GM18511 (cell line): ENCODE measurements at regions not wholly inside any gene's neighbourhood (a gene's known extent, or its start where the extent isn't known, plus 50 kb on each side); places are given as distances from the start of the nearest gene placed in this dataset.
"Not testable (repeated sequence)": the region's sequence is repeated elsewhere in the genome, so short reads cannot be mapped to it uniquely, and the experiment has no call there.

Source experiments
- ATAC-seq: cut with Tn5 transposase; IDR thresholded peaks from one replicate; pipeline ENCODE4 v1.9.1; 2021; ENCODE audit warnings: mild to moderate bottlenecking, moderate library complexity; ENCODE audit not compliant: unreplicated experiment

DNA sequence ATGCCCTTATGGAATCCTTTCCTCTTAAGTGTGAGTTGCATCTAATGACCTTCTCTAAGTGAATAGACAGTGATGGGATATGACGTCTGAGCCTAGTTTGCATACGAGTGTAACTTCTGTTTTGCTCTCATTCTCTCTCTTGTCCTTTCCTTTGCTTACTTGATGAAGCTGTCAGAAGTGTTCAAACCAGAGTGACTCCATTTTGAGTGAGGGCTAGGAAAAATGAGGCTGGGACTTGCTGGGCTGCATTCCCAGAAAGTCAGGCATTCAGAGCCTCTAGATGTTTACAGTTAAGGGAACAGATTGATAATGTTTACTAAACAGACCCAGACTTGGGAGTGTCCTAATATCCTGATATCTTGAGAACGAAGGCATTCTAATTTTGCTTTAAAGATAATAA, 311.2 kb upstream of the SOX4 start:
- not testable (repeated sequence) for ATAC-seq

DNA sequence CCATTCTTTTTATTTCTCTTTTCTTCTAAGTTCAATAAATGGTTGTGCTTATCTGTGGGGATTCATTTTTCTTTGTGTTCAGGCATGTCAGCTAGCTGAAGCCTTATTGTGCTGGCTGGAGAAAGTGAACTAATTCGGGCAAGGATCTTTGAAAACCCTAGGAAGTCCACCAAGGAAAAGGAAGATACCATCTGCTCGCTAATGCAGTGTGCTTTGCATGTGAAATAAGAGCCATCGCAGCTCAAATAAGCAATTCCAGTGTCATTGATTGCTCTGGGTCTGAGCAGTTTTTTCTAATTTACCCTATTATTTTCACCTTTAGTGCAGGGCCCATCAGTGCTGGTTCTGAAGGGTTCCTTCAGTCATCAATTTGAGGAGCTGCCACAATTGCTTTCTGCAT, 309.4 kb upstream of the SOX4 start:
- no peak for ATAC-seq

DNA sequence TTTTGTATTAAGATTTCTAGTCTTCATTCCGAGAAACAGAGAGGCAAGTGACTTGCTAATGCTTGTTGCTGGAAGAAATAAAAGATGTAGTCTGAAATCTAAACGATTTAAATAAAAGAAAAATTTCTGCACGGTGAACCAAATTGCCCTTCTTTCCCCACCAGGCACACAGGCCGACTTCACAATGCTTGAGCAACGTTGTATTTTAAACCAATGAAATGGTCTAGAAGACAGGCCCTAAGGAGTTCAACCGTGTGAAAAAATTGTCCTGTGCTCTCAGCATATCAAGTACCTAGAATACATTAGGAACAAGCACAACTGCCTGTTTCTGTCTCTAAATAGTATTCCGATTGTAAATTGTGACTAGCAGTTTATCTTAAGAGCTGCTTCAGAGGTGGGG, 308.8 kb upstream of the SOX4 start:
- no peak for ATAC-seq

DNA sequence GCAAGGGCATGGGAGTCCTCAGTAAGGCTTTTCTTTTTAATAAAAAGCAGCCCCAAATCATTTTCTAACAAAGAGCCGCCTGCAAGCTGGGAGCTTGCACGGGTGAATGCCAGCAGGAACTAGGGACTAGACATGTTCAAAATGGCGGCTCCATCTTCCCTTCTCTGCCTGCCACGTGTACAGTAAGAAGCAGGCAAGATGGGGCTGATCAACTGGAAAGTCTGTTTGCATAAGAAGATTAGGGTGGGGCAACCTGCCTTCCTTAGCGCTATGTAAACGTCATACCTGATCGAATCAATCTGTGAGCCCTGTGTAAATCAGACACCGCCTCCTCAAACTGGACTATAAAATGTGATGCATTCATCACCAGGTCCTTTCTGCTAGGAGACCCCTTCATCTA, 299.4 kb upstream of the SOX4 start:
- ATAC-seq, result no peak

DNA sequence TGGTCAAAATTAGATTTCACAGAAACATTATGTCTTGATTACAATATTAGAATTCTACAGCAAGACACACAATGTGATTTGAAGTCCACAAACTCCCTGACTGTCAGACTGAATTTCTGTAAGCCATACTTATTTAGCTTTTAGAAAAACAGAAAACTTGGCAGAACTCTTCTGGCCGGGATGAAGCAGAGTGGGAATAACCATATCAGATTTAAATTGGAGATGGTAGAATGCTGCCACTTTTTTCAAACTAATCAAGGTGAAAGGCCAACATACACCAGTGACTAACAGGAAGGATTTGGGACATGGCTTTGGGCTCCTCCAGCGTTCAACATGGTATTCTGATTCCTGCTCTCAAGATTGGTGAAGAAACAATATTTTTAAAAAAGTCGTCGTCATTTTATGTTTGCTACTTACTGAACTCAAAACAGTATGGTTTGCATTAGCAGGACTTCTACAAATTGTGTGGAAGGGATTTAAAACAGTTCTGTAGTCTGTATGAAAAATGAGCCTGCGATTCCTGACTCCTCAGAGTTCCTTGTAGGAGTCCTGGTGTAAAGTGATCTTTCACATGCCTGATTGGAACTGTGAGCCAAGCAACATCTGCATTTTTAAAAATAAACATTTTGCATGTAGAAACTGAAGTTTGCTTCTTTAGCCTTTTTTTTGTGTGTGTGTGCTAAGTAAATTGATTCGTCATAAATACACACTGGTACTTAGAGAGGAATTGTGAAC, 297.9 kb upstream of the SOX4 start:
- no peak for ATAC-seq

DNA sequence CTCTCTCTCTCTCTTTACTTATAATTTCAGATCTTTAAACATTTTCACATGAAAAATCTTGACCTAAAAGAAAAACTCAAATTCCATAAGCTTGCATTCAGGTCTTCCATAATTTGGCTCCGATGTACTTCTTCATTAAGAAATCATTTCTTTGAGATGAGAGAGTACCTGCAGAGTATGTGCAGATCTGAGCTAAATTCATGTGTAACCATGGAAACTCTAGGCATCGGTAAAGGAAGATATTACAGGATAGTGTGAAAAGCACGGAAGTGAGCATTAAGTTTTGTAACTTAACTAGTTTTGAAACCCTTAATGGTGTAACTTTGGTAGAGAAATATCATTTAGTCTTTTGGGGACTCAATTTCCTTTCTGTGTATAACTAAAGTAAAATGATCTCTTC, 295.9 kb upstream of the SOX4 start:
- no peak for ATAC-seq

DNA sequence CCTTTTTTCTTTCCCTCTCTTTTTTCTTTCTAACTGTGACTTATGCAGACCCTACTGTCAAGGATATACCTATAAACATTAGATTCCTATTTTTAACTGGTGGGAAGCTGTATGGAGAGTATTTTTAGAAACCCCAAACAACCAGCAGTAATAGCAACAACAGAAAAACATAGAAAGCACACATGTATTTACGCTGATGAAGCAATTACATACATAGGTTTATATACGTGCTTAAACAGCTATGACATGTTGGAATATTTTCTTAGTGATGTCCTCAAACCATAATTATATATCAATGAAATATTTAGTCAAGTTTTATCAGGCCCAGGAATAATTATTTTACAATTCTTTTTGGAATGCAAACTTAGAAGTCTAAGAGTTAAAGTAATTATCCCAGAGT, 294.3 kb upstream of the SOX4 start:
- no peak for ATAC-seq

DNA sequence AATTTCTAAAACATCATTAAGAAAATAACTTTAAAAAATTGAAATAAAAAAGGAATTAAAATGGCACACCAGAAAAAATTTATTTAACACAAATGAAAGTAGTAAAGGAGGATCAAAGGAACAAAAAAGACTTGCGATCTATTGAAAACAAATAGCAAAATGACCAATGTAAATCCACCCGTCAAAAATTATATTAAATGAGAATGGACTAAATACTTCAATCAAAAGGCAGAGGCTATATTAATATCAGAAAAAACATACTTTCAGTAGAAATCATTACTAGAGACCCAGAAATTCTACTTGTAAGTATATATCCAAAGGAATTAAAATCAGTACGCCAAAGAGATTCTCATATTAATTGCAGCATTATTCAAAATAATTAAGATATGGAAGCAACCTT, 293.1 kb upstream of the SOX4 start:
- ATAC-seq, result no peak

DNA sequence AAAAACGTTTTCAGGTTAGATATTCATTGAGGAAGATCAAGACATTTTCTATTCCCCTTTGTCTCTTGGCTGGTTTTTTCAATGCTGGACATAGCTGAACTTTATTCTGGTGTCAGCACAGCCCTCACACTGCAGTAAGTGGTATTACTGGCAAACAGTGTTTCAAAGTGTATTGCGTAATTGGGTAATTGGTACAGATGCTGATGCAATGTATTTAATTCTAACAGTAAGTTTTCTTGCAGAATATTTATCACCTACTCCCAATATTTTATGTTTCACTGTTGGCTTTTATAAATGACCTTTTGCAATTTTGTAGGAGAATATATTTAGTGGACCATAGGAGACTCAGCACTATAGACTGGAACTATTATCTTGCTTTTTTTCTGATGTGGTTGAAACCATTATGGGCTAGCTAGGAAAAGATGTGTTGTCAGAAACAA, 287.6 kb upstream of the SOX4 start:
- ATAC-seq, result no peak

DNA sequence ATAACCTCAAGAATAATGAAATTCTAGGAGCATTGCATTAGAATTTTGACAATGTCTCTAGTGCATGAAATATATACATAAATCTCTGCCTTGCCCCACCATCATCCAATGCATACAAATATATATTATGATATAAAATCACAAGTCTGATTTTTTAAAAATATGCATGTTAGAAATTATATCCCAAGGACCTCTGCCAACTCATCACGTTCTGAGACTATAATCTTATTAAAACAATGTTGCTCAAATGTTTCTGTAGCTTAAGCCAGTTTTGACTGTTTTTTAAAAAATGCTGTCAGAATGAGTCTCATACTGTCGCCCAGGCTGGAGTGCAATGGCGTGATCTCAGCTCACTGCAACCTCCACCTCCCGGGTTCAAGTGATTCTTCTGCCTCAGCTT, 287.0 kb upstream of the SOX4 start:
- ATAC-seq, result no peak

DNA sequence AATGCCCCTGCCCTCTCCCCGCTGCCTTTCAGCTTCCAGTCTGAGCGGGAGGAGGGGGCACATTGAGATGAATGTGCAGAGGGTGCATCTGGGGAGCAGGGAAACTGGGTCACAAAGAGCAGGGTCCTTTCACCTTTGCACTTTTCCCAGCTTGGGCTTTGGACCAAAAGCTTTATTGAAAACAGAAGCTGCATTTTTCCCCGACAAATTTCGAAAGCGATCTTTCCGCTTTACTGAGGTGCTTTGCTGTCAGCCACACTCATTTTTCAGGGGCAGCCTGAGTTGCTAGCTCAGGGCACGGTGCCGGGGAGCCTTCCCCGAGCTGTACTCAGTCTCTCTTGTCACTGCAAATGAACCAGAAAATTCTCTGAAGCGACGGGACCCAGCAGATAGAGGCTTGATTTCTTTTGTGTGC, 283.7 kb upstream of the SOX4 start:
- no peak for ATAC-seq

DNA sequence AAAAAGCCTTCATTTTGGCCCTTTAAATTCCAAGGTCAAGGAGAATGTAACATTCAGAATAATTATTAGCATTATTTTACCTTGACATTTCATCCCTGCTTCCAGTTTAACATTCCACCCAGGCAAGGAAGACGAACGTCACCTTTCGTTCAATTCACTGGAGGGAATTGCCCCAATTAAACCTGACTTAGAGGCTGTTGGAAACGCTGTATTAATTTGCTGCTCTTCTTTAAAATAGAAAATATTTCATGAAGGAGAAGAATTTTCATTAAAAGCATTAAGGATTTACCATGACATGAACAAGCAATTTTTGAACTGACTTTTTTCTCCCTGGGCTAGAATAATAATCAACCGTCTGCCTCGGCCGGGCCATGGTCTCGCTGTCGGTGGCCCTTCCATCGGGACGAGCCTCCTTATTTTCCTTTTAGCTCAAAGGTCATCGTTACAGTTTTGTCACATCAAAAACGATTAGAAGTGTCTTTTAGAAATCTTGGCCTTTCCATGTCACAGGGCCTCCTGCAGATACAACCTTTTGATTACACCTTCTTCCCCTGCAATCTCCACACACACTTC, 282.9 kb upstream of the SOX4 start:
- ATAC-seq, result no peak

DNA sequence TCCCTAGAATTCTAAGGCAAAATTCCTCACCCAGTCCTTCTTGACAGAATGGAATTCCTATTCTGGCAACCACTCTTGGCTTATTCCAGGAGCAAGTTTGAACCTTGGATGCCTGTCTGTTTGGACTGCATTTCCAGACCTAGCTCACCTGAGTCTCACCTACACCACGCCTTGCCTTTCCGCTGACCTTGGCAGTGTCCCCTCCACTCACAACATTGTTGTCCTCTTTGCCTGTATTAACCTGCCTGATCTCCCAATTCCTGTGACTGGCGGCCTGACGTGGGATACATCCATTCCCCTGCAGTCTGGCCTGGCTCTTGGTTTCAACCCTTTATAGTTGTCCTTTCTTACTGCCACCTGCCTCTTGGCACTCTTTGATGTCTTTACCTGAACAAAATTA, 281.4 kb upstream of the SOX4 start:
- ATAC-seq, result no peak

DNA sequence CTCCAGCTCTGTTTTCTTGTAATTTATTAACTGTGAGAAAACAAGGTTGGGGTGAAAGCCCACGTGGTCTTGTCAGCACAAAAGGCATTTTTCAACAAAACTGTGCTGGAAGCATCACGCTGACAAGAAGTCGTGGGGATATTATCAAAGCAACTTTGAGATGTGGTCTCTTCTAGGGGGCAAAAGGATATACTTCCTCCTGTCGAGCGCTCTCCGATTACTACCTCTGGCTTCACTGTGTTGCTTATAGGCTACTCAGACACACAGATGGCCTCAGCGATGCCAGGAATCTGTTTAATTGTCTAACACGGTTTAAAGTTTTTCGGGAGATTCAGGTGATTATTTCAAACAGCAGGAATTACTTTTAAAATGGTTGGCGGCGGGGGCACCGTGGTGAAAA, 275.9 kb upstream of the SOX4 start:
- ATAC-seq, result no peak

DNA sequence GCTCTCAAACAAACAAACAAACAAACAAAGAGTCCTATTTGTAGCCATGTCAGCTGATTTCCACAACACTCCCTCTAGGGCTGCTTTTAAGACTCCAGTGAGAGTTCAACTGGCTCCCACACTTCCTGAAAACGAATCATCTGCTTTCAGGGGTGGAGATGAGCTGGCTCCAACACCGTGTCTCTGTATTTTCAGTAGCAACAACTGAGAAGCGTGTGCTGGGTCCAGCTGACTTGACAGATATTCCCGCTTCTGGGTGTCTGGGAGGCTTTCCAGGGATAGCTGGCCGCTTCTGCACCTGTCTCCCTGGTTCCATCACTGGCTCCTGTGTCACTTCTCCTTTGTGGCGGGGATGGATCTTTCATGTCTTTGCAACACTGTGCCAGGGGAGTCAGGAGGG, 272.5 kb upstream of the SOX4 start:
- ATAC-seq, result no peak

DNA sequence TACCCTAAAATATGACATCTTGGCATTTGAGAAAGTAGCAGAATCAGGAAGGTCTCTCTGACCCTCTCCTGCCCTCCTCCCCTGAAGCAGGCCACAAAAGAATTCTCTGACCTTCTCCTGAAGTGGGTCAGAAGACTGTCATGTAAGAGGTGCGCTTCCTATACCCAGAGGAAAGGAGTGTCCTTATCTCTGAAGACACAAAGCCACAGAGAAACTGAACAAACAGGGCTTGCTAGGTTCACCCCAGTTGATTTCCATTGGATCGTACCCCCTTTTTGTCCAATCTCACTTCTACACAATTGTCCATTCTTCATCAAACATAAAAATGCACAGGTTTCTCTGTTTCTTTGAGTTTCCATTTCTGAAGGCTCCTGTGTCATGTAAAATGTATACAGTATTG, 272.0 kb upstream of the SOX4 start:
- ATAC-seq, result no peak

DNA sequence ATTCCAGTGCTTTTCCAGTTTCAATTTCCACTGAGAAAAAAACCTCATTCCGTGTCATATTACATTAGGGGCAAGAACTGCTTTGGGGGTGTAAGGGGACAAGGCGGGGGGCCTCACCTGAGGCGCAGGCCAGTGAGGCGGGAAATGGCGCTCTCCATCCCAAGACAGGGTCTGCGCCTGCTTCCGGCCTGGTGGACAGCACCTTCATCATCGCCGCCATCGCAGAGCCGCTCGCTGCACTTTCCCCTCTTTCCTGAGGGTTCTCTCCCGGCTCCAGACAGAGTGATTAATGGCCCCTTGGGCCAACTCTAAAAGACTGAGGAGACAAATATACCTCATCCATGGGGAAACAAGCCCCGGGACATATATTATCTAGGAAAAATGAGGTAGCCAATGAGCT, 270.0 kb upstream of the SOX4 start:
- no peak for ATAC-seq

DNA sequence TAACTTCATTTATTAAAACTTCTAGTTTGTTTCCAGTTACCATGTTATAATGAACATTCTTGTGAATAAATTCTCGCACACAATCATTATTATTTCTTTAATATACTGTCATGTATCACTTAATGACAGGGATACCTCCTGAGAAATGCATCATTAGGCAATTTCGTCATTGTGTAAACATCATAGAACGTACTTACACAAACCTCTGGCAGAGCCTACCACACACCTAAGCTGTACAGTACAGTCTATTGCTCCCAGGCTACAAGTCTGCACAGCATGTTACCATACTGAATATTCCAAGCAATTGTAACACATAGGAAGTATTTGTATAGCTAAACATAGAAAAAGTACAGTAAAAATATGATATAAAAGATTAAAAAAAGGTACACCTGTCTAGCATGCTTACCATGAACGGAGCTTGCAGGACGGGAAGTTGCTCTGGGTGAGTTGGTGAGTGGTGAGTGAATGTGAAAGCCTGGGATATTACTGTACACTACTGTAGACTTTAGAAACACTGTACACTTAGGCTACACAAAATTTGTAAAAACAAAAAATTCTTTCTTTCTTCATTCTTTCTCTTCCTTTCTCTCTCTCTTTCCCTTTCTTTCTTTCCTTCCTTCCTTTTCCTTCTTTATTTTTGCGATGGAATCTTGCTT, 268.2 kb upstream of the SOX4 start:
- ATAC-seq, result no peak

DNA sequence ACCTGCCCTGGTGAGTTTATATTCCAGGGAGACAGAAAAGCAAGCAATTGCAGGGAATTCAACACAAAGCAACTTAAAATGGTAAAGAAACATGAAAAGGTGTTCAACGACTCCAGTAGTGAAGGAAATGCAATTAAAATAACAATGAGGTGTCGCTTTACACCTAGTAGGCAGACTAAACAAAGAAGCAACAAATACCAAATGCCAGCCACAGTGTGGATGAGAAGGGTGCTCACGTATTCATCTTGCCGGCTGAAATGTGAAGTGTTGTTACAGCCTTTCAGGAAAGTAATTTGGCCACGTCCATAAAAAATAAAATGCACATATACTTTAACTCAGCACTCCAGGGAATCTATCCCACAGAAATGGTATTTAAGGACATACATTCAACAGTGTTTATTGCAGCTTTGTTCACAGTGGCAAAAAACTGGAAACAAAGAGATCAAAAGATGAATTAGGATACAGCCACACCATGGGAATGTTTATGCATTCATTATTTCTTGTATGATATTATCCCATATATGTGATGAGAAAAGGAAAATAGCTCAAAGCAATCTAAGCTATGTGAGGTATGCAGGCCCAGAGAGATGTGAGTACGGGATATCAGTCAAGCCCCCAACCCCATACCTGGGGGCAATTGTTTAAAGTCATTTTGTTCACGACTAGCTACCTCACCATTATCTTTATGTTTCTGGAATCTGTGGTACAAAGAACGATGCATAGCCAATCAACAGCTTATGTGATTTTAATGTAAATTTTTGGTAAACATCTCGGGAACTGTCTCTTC, 266.0 kb upstream of the SOX4 start:
- no peak for ATAC-seq

DNA sequence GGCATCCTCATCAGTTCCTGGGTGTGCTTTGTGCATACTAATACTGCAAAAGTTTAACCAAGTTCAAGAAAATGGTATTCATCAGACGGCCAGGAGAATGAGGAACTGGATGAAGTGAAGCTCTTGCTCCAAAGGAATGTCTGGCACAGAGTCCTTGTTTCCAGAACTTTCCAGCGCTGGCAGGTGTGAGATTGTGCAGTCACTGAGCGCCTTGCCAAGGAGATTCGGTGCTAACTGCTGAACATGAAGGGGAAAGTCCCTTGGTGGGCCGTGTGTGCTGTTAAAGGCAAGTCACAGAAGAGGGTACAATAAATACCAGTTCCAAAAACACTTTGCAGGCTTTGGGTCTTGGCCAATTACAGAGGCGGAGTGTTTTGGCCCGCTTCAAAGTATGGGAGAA, 262.3 kb upstream of the SOX4 start:
- ATAC-seq, result no peak

DNA sequence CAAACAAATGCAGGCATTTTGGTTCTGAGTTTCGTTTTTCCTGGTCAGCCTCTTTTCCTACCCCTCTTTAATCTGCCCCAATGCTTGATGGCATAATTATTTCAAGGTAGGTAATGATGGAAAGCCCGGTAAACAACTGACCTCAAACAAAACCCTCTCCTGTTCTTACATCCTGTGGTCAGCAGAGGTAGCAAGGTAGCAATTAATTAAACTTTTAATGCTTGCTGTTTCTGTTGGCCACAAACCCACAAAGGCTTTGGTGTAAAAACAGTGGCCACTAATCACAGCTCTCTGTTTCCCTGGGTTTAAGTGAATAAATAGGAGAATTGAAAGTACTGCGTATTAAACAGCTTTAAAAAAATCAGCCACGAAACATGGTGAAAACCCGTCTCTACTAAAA, 261.5 kb upstream of the SOX4 start:
- no peak for ATAC-seq

DNA sequence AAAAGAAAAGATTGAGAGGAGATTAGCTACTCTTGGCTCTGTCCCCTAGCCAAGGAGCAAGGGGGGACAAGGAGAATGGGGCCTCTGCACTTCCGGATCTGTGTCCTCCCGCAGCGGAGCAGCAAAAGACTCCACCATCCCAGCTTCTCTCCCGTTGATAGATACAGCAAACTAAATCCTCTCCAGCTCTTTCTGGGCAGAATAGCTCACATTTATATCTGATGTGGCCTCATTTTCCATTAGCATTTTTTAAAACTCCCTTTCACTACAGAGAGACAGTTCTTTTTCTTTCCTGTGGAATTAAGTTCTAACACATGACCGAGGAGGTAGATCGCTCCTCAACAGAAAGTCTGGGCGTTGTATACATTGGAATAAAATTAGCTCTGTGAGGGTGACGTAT, 260.9 kb upstream of the SOX4 start:
- no peak for ATAC-seq
